ENCODE measurements at regions not wholly inside any gene's neighbourhood (a gene's known extent, or its start where the extent isn't known, plus 50 kb on each side); places are given as distances from the start of the nearest gene placed in this dataset.

DNA sequence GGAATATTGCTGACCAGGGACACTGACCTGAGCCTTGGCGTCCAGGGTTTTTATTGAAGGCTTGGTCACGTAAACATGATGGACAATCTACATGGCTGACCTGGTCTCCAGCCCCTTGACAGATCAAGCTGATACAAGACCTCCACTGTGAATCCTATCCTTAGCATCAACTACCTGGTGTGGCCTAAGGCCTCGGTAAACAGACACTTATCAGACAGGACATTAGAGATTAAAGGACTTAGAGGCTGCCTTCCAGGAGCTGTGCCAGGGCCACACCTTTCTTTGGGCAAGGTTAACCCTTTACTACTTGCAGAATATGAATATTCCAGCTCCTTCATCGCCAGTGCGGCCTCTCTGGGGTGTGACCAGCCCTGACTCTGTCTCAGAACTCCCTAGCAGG is 104.9 kb upstream of the FOXA2 start:
- no peak for TF ChIP-seq POLR2A (IDR thresholded peaks at IDR 0.05; ENCODE audit: low read depth)
- TF ChIP-seq, protein P1, sequence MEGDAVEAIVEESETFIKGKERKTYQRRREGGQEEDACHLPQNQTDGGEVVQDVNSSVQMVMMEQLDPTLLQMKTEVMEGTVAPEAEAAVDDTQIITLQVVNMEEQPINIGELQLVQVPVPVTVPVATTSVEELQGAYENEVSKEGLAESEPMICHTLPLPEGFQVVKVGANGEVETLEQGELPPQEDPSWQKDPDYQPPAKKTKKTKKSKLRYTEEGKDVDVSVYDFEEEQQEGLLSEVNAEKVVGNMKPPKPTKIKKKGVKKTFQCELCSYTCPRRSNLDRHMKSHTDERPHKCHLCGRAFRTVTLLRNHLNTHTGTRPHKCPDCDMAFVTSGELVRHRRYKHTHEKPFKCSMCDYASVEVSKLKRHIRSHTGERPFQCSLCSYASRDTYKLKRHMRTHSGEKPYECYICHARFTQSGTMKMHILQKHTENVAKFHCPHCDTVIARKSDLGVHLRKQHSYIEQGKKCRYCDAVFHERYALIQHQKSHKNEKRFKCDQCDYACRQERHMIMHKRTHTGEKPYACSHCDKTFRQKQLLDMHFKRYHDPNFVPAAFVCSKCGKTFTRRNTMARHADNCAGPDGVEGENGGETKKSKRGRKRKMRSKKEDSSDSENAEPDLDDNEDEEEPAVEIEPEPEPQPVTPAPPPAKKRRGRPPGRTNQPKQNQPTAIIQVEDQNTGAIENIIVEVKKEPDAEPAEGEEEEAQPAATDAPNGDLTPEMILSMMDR (IDR thresholded peaks at IDR 0.05) = no peak
- no peak for TF ChIP-seq EP300 (IDR thresholded peaks at IDR 0.05)
- TF ChIP-seq POLR2AphosphoS5 (IDR thresholded peaks at IDR 0.05) = no peak
